HS-27A (cell line): ENCODE measurements at regions not wholly inside any gene's neighbourhood (a gene's known extent, or its start where the extent isn't known, plus 50 kb on each side); places are given as distances from the start of the nearest gene placed in this dataset.

ENCODE experiments used
- DNase-seq: peaks from one replicate; pipeline ENCODE4 v3.0.0-alpha.2; 2012; ENCODE audit warnings: low read depth, missing footprints

GRCh38 chr2:194765723-194766122, 891.3 kb upstream of the SLC39A10 start:
- DNase-seq = no peak

GRCh38 chr2:194750926-194751325, 906.1 kb upstream of the SLC39A10 start:
- no peak for DNase-seq

- DNase-seq = no peak
Measured at GRCh38 chr2:194745557-194746146, 911.4 kb upstream of the SLC39A10 start.

- no peak for DNase-seq
Measured at GRCh38 chr2:194742706-194743105, 914.3 kb upstream of the SLC39A10 start.

GRCh38 chr2:194739217-194739616, 917.8 kb upstream of the SLC39A10 start:
- no peak for DNase-seq

- no peak for DNase-seq
Measured at GRCh38 chr2:194735837-194736542, 921.0 kb upstream of the SLC39A10 start.

GRCh38 chr2:194730266-194730665, 926.8 kb upstream of the SLC39A10 start:
- no peak for DNase-seq

GRCh38 chr2:194725169-194725568, 931.9 kb upstream of the SLC39A10 start:
- no peak for DNase-seq

- no peak for DNase-seq
Measured at GRCh38 chr2:194723446-194723845, 933.6 kb upstream of the SLC39A10 start.

GRCh38 chr2:194721227-194721626, 935.8 kb upstream of the SLC39A10 start:
- DNase-seq = no peak

GRCh38 chr2:194720462-194720861, 936.6 kb upstream of the SLC39A10 start:
- DNase-seq = no peak

GRCh38 chr2:194718881-194719280, 938.1 kb upstream of the SLC39A10 start:
- DNase-seq = no peak

GRCh38 chr2:194714541-194714940, 942.5 kb upstream of the SLC39A10 start:
- DNase-seq = no peak

GRCh38 chr2:194709840-194710239, 947.2 kb upstream of the SLC39A10 start:
- DNase-seq = no peak

GRCh38 chr2:194706179-194706578, 950.8 kb upstream of the SLC39A10 start:
- DNase-seq = no peak

GRCh38 chr2:194705398-194705797, 951.6 kb upstream of the SLC39A10 start:
- DNase-seq = no peak

- DNase-seq = no peak
Measured at GRCh38 chr2:194700726-194701125, 956.3 kb upstream of the SLC39A10 start.

- DNase-seq = no peak
Measured at GRCh38 chr2:194700116-194700515, 956.9 kb upstream of the SLC39A10 start.

GRCh38 chr2:194698012-194698411, 959.0 kb upstream of the SLC39A10 start:
- DNase-seq = no peak

GRCh38 chr2:194697439-194697838, 959.6 kb upstream of the SLC39A10 start:
- no peak for DNase-seq

GRCh38 chr2:194696690-194697089, 960.3 kb upstream of the SLC39A10 start:
- DNase-seq = no peak

GRCh38 chr2:194686569-194686968, 970.5 kb upstream of the SLC39A10 start:
- DNase-seq = no peak

- DNase-seq = no peak
Measured at GRCh38 chr2:194674043-194674442, 983.0 kb upstream of the SLC39A10 start.

GRCh38 chr2:194672994-194673393, 984.0 kb upstream of the SLC39A10 start:
- DNase-seq = no peak
